Fibroblast of skin of abdomen (primary cell): ENCODE measurements at regions not wholly inside any gene's neighbourhood (a gene's known extent, or its start where the extent isn't known, plus 50 kb on each side); places are given as distances from the start of the nearest gene placed in this dataset.
A peak's percentile ranks its signal among the peaks of the same experiment; 100 is the strongest.
"Not testable (repeated sequence)": the region's sequence is repeated elsewhere in the genome, so short reads cannot be mapped to it uniquely, and the experiment has no call there.

Source experiments
- DNase-seq: peaks from one replicate; pipeline ENCODE4 v3.0.0-alpha.2; 2013

GRCh38 chr16:21422824-21423223 lies 144.7 kb upstream of the CRYM start:
- not testable (repeated sequence) for DNase-seq

- DNase-seq = not testable (repeated sequence)
Measured at GRCh38 chr16:21404699-21405098, 126.6 kb upstream of the CRYM start.

- not testable (repeated sequence) for DNase-seq
Measured at GRCh38 chr16:21397866-21398265, 119.8 kb upstream of the CRYM start.

GRCh38 chr16:21396545-21396944 lies 118.5 kb upstream of the CRYM start:
- DNase-seq = not testable (repeated sequence)

DNA sequence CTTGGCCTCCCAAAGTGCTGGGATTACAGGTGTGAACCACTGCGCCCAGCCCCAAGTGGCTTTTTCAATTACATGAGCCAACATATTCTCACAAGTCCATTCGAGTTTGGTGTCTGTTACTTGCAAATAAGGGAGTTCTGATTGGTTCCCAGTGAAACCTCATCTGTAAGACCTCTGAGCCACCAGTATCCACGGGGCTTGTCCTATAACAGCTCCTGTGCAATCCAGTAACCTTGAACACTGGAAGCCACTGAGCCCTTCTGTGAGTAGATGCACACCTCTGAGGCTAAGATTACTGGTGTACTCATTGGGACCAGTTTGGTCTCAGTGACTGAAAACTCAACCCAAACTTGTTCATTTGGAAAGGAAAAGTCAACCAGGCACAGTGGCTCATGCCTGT lies 112.5 kb upstream of the CRYM start:
- not testable (repeated sequence) for DNase-seq

DNA sequence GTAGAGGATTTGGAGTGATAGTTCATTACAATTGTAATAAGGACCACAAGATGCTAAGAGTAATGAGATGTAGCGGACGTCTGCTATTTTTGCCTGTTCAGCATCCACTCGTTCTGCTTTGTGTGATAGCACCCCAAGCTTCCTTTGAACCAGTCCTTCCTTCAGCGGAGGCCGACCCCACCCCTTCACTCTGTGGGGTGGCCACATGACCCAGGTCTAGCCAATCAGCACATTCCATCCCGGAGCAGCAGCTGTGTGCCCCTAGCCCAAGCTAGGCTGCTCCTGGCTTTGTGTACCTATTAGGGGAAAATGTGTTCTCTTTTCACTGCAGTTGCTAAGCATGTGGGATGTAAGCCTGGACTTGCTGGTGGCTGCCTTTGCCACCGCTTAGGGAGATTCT lies 111.8 kb upstream of the CRYM start:
- not testable (repeated sequence) for DNase-seq

DNA sequence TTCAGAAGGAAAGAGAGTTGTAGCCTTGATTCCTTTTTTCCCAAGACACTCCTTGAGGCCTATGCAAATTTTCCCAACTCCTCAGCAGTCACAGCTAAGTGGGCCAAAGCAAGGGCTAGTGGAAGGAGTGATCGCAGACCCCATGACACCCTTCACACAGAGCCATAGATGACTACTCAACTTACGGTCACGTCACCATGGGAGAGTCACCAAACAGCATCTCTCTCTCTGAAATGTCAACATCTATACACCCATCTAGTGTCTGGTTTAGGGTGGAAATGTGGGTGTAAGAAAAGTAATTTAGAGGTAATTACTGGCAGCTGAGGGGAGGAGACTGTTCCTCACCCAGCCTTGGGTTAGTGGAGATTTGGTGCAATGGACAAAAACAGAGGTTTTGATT lies 109.7 kb upstream of the CRYM start:
- not testable (repeated sequence) for DNase-seq

DNA sequence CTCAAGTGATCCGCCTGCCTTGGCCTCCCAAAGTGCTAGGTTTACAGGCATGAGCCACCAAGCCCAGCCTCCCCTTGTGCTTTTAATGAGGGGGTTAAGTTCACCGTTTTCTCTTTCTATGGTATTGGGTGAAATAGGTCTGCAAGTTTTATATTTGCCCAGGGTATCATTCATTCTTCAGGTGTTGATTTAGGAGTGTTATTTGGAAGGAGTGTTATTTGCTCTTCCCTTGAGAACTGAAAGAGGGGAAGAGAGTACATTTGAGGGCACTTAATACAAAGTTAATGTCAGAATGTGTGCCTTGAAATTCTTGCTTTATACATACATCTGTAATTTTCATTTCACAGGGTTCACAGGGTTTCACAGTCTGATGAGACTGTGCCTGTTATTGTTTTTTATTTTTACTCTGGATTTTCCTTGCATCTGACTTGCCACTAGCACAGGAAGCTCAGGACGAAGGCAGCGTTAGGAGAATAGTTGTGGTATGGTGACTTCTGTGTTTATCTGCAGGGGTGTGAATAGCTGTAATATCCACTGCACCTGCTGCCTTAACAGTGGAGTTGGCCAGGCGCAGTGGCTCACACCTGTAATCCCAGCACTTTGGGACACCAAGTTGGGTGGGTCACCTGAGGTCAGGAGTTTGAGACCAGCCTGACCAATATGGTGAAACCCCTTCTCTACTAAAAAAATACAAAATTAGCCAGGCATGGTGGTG lies 108.3 kb upstream of the CRYM start:
- not testable (repeated sequence) for DNase-seq

DNA sequence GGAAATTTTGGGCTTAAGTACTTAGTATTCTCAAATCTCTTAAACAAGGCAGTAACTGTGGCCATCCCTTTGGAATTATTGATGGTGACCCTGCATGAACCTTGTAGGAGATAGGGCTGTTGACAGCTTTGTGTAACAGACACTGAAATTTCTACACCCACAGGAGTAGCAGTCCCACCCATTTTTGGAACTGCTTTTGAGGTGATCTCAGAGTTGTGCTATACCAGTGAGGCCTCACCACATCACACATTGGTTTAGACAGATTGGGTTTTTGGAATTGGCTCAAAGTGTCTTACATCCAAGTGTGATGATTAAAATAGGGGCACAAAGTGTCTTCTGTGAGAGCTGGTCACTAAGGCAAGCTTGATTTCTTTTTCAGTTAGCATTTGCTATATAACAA lies 105.6 kb upstream of the CRYM start:
- not testable (repeated sequence) for DNase-seq

DNA sequence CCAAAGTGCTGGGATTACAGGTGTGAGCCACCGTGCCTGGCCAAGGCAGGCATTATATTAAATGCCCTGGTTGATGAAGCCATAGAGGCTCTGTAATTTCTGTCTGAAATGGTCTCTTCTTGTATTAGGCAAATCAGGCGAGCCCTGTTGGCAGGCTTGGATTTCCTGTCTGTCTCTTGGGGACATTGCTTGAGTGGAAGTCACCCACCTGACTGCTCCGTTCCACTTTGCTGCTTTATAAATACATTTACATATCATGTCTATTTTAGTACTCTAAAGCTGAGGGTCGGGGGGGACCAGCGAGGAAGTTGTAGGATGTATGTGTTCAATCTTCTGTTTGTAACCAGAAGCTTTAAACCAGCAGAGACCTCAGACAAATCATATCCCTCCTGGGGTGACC lies 101.6 kb upstream of the CRYM start:
- DNase-seq = not testable (repeated sequence)

- DNase-seq = not testable (repeated sequence)
Measured at GRCh38 chr16:21376196-21376899, 98.3 kb upstream of the CRYM start.

- peak; percentile 39 for DNase-seq
Measured at GRCh38 chr16:21375334-21375733, 97.2 kb upstream of the CRYM start.

DNA sequence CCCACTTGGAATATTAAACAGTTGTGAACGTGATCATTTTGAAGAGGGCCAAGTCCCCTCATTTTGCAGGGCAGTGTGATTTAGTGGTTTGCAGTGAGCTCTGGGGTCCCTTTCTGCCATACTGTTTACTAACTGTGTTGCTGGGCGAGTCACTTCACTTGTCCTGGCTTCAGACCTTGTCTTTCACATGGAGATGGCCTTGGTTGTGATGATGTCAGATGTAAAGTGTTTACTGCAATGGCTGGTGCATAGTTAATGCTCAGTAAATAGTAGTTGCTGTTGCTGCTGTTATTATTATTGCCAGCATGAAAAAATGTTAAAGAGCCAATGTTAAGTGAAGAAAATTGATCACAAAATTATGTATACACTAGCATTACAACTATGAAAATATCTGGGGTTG lies 95.4 kb upstream of the CRYM start:
- DNase-seq = not testable (repeated sequence)

GRCh38 chr16:21372862-21373261 lies 94.8 kb upstream of the CRYM start:
- not testable (repeated sequence) for DNase-seq

- DNase-seq = not testable (repeated sequence)
Measured at GRCh38 chr16:21372162-21372835, 94.2 kb upstream of the CRYM start.

DNA sequence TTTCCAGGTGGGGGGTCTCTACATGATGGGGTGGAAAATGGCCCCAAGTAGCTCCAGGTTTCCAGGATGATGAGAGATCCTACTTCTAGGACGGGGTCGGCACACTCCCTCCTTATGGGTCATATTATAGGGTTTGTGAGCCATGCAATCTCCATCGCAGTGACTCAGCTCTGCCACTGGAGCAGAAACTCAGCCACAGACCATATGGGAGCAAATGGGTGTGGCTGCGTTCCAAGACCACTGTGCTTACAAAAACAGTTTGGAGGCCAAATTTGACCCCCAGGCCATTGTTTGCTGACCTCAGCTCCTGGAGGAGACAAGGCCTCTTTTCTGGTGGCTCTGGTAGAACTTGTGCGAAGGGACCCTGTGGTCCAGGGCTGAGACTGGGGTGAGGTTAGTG lies 92.7 kb upstream of the CRYM start:
- DNase-seq = peak; percentile 41

- DNase-seq = not testable (repeated sequence)
Measured at GRCh38 chr16:21368973-21369942, 91.2 kb upstream of the CRYM start.

DNA sequence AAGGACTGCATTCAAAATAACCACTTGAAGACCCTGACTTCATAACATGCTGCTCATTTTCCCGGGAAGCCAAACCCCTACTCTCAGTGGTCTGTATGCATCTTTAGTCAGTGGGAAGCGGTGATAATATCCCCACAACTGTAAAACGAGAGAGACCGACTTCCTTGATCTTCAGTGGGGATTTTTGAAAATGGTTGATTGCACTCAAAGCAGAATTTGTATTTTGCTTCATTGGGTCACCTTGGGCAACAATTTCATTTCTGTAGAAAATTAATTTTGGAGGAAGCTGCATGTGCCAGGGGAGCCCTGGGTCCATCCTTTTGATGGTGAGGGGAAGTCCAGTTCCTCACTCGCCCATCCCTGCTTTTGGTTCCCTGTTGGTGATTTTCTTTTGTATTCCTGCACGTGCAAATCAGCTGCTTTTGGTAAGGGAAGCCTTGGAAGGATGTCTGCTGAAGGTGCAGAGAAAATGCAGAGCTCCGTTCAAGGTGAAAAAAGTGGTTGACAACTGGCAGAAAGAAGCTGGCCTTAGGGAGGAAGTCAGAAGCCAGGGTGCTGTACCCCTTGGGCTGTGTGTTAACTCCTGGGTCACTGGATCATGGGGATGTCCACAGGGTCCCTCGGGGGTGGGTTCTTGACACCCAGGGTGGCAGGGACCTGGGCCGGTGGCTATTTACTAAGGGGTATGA lies 89.8 kb upstream of the CRYM start:
- DNase-seq = not testable (repeated sequence)

- not testable (repeated sequence) for DNase-seq
Measured at GRCh38 chr16:21366998-21367397, 88.9 kb upstream of the CRYM start.

DNA sequence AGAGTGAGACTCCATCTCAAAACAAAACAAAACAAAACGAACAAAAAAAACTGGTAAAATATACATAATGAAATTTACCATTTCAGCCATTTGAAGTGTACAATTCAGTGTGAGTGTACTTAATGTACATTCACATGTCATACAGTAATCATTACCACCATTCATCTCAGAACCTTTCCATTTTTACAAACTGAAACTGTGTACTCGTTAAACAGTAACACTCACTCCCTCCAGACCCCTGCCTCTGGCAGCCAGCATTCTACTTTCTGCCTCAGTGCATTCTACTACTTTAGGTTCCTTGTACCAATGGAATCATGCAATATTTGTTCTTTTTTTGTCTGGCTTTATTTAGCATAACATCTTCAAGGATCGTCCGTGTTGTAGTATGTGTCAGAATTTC lies 87.5 kb upstream of the CRYM start:
- not testable (repeated sequence) for DNase-seq

DNA sequence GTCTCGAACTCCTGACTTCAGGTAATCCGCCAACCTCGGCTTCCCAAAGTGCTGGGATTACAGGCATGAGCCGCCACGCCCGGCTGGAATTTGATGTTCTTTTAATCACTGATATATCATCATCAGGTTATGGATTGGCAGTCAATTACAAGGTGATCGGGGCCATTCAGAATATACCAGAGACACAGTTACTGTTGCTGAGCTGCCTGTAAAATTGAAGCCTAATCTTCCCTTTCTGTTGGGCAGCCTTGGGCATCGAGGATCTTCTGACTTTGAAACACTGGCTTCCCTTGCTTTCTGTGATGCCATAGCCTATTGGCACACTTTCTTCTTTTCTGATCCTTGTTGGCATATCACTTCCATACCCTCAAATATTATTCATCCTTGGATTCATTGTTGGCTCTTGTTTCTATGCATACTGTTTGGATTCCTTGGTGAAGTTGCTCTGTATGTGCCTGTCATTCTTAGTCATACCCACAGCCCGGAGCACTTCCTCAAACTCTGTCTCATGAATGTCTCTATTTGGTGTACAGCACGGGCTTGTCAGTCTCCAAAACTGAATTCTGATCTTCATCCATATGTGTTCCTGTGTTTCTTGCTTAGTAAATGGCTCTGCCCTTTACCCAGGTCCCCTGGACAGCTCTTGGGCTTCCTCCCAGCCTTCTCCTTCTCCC lies 85.6 kb upstream of the CRYM start:
- peak; percentile 62 for DNase-seq
